HAP-1 (cell line): ENCODE measurements at regions not wholly inside any gene's neighbourhood (a gene's known extent, or its start where the extent isn't known, plus 50 kb on each side); places are given as distances from the start of the nearest gene placed in this dataset.
"Not testable (repeated sequence)": the region's sequence is repeated elsewhere in the genome, so short reads cannot be mapped to it uniquely, and the experiment has no call there.

ENCODE experiments used
- DNase-seq, 2 experiments: peaks; one replicate each; pipeline ENCODE4 v3.0.0-alpha.2; 2016 to 2020; ENCODE audit warnings: low spot score in 2 of 2
- H3K27me3 ChIP-seq: fragments of 250-450 bp; sonication (Bioruptor Pico); 2 replicates; pipeline ENCODE4 v1.5.1; 2020; ENCODE audit warnings: low read depth, mild to moderate bottlenecking, moderate library complexity
- H3K36me3 ChIP-seq: fragments of 250-450 bp; sonication (Bioruptor Pico); replicated peaks from 2 replicates; pipeline ENCODE4 v1.5.1; 2020; ENCODE audit warnings: mild to moderate bottlenecking
- H3K4me1 ChIP-seq: fragments of 250-450 bp; sonication (Bioruptor Pico); 2 replicates; pipeline ENCODE4 v1.5.1; 2020; ENCODE audit warnings: mild to moderate bottlenecking
- H3K4me3 ChIP-seq: fragments of 250-450 bp; sonication (Bioruptor Pico); 2 replicates; pipeline ENCODE4 v1.5.1; 2020; ENCODE audit warnings: mild to moderate bottlenecking, moderate library complexity
- H3K9me3 ChIP-seq: fragments of 250-450 bp; sonication (Bioruptor Pico); 2 replicates; pipeline ENCODE4 v1.5.1; 2020; ENCODE audit warnings: mild to moderate bottlenecking, moderate library complexity
- in situ Hi-C: fragments of 300-500 bp; cut with MboI; formaldehyde crosslinking; loops from 3 replicates; pipeline ENCODE4 v1.14.3; 2020; ENCODE audit warnings: low sequenced_read_pairs, inconsistent platforms, mixed read lengths

- in situ Hi-C loops, result no loop called here
Measured at GRCh38 chr13:90016688-90017087, 1330.8 kb upstream of the MIR17HG start.

GRCh38 chr13:90020536-90021070, 1326.9 kb upstream of the MIR17HG start:
- Histone ChIP-seq H3K27me3 (no peaks in the 10 kb centered on the region), H3K9me3 (no peaks in the 10 kb centered on the region), H3K4me3 (no peak overlapping the region), H3K4me1 (peaks cover 4% of the 10 kb centered on the region; the same call in 1 of the 2 replicates), H3K36me3 (no peaks in the 10 kb centered on the region)
- in situ Hi-C loops, result no loop called here
- peak in 1 of 2 experiments; percentile 2 for DNase-seq

More at GRCh38 chr13:90016688-90017087, 1330.8 kb upstream of the MIR17HG start:
- no peak for DNase-seq
- H3K9me3 ChIP-seq, result no peaks in the 10 kb centered on the region
- no peaks in the 10 kb centered on the region for H3K27me3 ChIP-seq
- H3K4me1 ChIP-seq, result peaks cover 4% of the 10 kb centered on the region; the same call in 1 of the 2 replicates
- no peaks in the 10 kb centered on the region for H3K36me3 ChIP-seq
- no peak overlapping the region for H3K4me3 ChIP-seq

GRCh38 chr13:90027409-90027808, 1320.1 kb upstream of the MIR17HG start:
- in situ Hi-C loops, result no loop called here
- Histone ChIP-seq H3K4me3 (no peak overlapping the region), H3K27me3 (no peaks in the 10 kb centered on the region), H3K4me1 (no peaks in the 10 kb centered on the region), H3K36me3 (no peaks in the 10 kb centered on the region), H3K9me3 (0 out of 2 replicates have a peak, but pooled peaks cover 3% of the 10 kb centered on the region)
- DNase-seq, result no peak

- Histone ChIP-seq H3K4me1 (no peaks in the 10 kb centered on the region), H3K27me3 (no peaks in the 10 kb centered on the region), H3K9me3 (0 out of 2 replicates have a peak, but pooled peaks cover 3% of the 10 kb centered on the region), H3K4me3 (no peak overlapping the region), H3K36me3 (no peaks in the 10 kb centered on the region)
- no peak for DNase-seq
- in situ Hi-C loops, result no loop called here
Measured at GRCh38 chr13:90032313-90032712, 1315.2 kb upstream of the MIR17HG start.

GRCh38 chr13:90032841-90033493, 1314.5 kb upstream of the MIR17HG start:
- Histone ChIP-seq H3K4me3 (no peak overlapping the region), H3K9me3 (0 out of 2 replicates have a peak, but pooled peaks cover 3% of the 10 kb centered on the region), H3K27me3 (no peaks in the 10 kb centered on the region), H3K4me1 (no peaks in the 10 kb centered on the region), H3K36me3 (no peaks in the 10 kb centered on the region)
- no peak for DNase-seq
- in situ Hi-C loops, result no loop called here

GRCh38 chr13:90039516-90039915, 1308.0 kb upstream of the MIR17HG start:
- in situ Hi-C loops, result no loop called here
- no peaks in the 10 kb centered on the region for H3K36me3 ChIP-seq
- no peak overlapping the region for H3K4me3 ChIP-seq
- H3K9me3 ChIP-seq, result no peaks in the 10 kb centered on the region
- no peak for DNase-seq
- no peaks in the 10 kb centered on the region for H3K4me1 ChIP-seq
- no peaks in the 10 kb centered on the region for H3K27me3 ChIP-seq

- in situ Hi-C loops, result no loop called here
- Histone ChIP-seq H3K36me3 (no peaks in the 10 kb centered on the region), H3K4me1 (no peaks in the 10 kb centered on the region), H3K9me3 (no peaks in the 10 kb centered on the region), H3K4me3 (no peak overlapping the region), H3K27me3 (no peaks in the 10 kb centered on the region)
- no peak for DNase-seq
Measured at GRCh38 chr13:90047600-90047999, 1299.9 kb upstream of the MIR17HG start.

GRCh38 chr13:90049989-90050671, 1297.4 kb upstream of the MIR17HG start:
- H3K4me1 ChIP-seq, result no peaks in the 10 kb centered on the region
- in situ Hi-C loops, result no loop called here
- no peak for DNase-seq
- H3K27me3 ChIP-seq, result no peaks in the 10 kb centered on the region
- H3K4me3 ChIP-seq, result no peak overlapping the region
- H3K9me3 ChIP-seq, result no peaks in the 10 kb centered on the region; the same call in 1 of the 2 replicates
- no peaks in the 10 kb centered on the region for H3K36me3 ChIP-seq

- Histone ChIP-seq H3K9me3 (no peaks in the 10 kb centered on the region; the same call in 1 of the 2 replicates), H3K4me1 (no peaks in the 10 kb centered on the region), H3K27me3 (no peaks in the 10 kb centered on the region), H3K36me3 (no peaks in the 10 kb centered on the region), H3K4me3 (no peak overlapping the region)
- in situ Hi-C loops, result no loop called here
- no peak for DNase-seq
Measured at GRCh38 chr13:90055121-90055520, 1292.4 kb upstream of the MIR17HG start.

- no peak overlapping the region for H3K4me3 ChIP-seq
- H3K27me3 ChIP-seq, result no peaks in the 10 kb centered on the region
- no peaks in the 10 kb centered on the region for H3K36me3 ChIP-seq
- H3K9me3 ChIP-seq, result no peaks in the 10 kb centered on the region; the same call in 1 of the 2 replicates
- H3K4me1 ChIP-seq, result no peaks in the 10 kb centered on the region
- no peak for DNase-seq
- in situ Hi-C loops, result no loop called here
Measured at GRCh38 chr13:90055760-90056159, 1291.7 kb upstream of the MIR17HG start.

- DNase-seq, in situ Hi-C loops, H3K27me3 ChIP-seq: not testable (repeated sequence)
Measured at GRCh38 chr13:90064226-90064625, 1283.3 kb upstream of the MIR17HG start.

GRCh38 chr13:90068658-90069057, 1278.8 kb upstream of the MIR17HG start:
- Histone ChIP-seq H3K27me3 (no peaks in the 10 kb centered on the region), H3K9me3 (no peaks in the 10 kb centered on the region), H3K4me3 (no peak overlapping the region), H3K4me1 (no peaks in the 10 kb centered on the region), H3K36me3 (no peaks in the 10 kb centered on the region)
- in situ Hi-C loops, result no loop called here
- DNase-seq, result no peak

More at GRCh38 chr13:90064226-90064625, 1283.3 kb upstream of the MIR17HG start:
- not testable (repeated sequence) for H3K4me1 ChIP-seq, H3K36me3 ChIP-seq, H3K9me3 ChIP-seq, H3K4me3 ChIP-seq

GRCh38 chr13:90070362-90070761, 1277.1 kb upstream of the MIR17HG start:
- Histone ChIP-seq H3K27me3 (no peaks in the 10 kb centered on the region), H3K4me1 (no peaks in the 10 kb centered on the region), H3K4me3 (no peak overlapping the region), H3K36me3 (no peaks in the 10 kb centered on the region), H3K9me3 (no peaks in the 10 kb centered on the region)
- in situ Hi-C loops, result no loop called here
- DNase-seq, result no peak

- Histone ChIP-seq H3K4me1 (no peaks in the 10 kb centered on the region), H3K36me3 (no peaks in the 10 kb centered on the region), H3K9me3 (no peaks in the 10 kb centered on the region), H3K27me3 (no peaks in the 10 kb centered on the region), H3K4me3 (no peak overlapping the region)
- in situ Hi-C loops, result no loop called here
- DNase-seq, result no peak
Measured at GRCh38 chr13:90070837-90071525, 1276.5 kb upstream of the MIR17HG start.
